ENCODE measurements at regions not wholly inside any gene's neighbourhood (a gene's known extent, or its start where the extent isn't known, plus 50 kb on each side); places are given as distances from the start of the nearest gene placed in this dataset.

GRCh38 chr10:36097696-36098095, 455.6 kb upstream of the FZD8 start:
- 24% methylated on average over 3 of the region's 3 CpGs for WGBS (ENCODE audit: insufficient coverage, insufficient replicate concordance, low lambda C conversion rate, missing lambda C conversion rate)
- Histone ChIP-seq H3K36me3 (ENCODE audit: control insufficient read depth in 2 of 2, insufficient read depth in 2 of 2, low read length in 1 of 2) (no peaks in the 10 kb centered on the region), H3K9me3 (replicated peaks; ENCODE audit: control insufficient read depth, insufficient read depth, low read length) (no peaks in the 10 kb centered on the region), H3K4me1 (ENCODE audit: control insufficient read depth, insufficient read depth, low read length) (no peaks in the 10 kb centered on the region), H3K27me3 (replicated peaks in 1 of 2; ENCODE audit: control insufficient read depth in 2 of 2, insufficient read depth in 2 of 2, low read length in 1 of 2) (no peaks in the 10 kb centered on the region), H3K4me2 (ENCODE audit: control insufficient read depth, insufficient read depth) (no peak overlapping the region), H2AFZ (ENCODE audit: control insufficient read depth, low read depth, low read length) (no peak overlapping the region), H4K20me1 (ENCODE audit: control insufficient read depth, insufficient read depth) (no peaks in the 10 kb centered on the region), H3K79me2 (ENCODE audit: control insufficient read depth, insufficient read depth, low read length) (no peaks in the 10 kb centered on the region), H3K4me3 (no peak overlapping the region), H3K27ac (ENCODE audit: control insufficient read depth, insufficient read depth) (no peak overlapping the region), H3K9ac (ENCODE audit: control insufficient read depth, insufficient read depth, low read length) (no peak overlapping the region)
- ChIA-PET POLR2A (no interaction called here), SMC1A (ENCODE audit: uncharacterized antibody, unreplicated experiment) (no interaction called here), RAD21 (ENCODE audit: unreplicated experiment) (no interaction called here), CTCF (interaction anchor here (0.9 kb wide), 1 partner anchor 13 kb away, joined by 3 read pairs; no protein-coding TSS in a partner anchor)
- ATAC-seq (no peak), DNase-seq (ENCODE audit: low read depth, low spot score) (no peak), FAIRE-seq (no peak)
- no peak for TF ChIP-seq GABPA (IDR thresholded peaks at IDR 0.05; ENCODE audit: low read depth)
- no peak for TF ChIP-seq E4F1 (IDR thresholded peaks at IDR 0.05; ENCODE audit: borderline replicate concordance, partially characterized antibody)
- no peak for TF ChIP-seq NKRF (conservative IDR thresholded peaks at IDR 0.05)
- no peak for TF ChIP-seq YY1 (IDR thresholded peaks at IDR 0.05; ENCODE audit: low read depth, low read length)
- no peak for TF ChIP-seq EGR1 (IDR thresholded peaks at IDR 0.05; ENCODE audit: borderline replicate concordance in 1 of 2, low read depth in 2 of 2, low read length in 2 of 2)
- no peak for TF ChIP-seq NBN (IDR thresholded peaks at IDR 0.05)
- TF ChIP-seq ZZZ3 (IDR thresholded peaks at IDR 0.05; ENCODE audit: control insufficient read depth, insufficient read length, low read depth): no peak
- TF ChIP-seq WRNIP1 (IDR thresholded peaks at IDR 0.05; ENCODE audit: borderline replicate concordance, low read depth, low read length): no peak
- no peak for TF ChIP-seq ASH2L (IDR thresholded peaks at IDR 0.05; ENCODE audit: borderline replicate concordance, low read depth)
- in situ Hi-C loops (cut with MboI) (no loop called here), intact Hi-C loops (cut with micrococcal nuclease; ENCODE audit: unreplicated experiment) (no loop called here)
- BruUV-seq (replicated peaks): no TSS peak
